ENCODE measurements at regions not wholly inside any gene's neighbourhood (a gene's known extent, or its start where the extent isn't known, plus 50 kb on each side); places are given as distances from the start of the nearest gene placed in this dataset.

GRCh38 chr1:201693890-201694607 lies 134.9 kb upstream of the IPO9 start:
- TF ChIP-seq, protein P1, sequence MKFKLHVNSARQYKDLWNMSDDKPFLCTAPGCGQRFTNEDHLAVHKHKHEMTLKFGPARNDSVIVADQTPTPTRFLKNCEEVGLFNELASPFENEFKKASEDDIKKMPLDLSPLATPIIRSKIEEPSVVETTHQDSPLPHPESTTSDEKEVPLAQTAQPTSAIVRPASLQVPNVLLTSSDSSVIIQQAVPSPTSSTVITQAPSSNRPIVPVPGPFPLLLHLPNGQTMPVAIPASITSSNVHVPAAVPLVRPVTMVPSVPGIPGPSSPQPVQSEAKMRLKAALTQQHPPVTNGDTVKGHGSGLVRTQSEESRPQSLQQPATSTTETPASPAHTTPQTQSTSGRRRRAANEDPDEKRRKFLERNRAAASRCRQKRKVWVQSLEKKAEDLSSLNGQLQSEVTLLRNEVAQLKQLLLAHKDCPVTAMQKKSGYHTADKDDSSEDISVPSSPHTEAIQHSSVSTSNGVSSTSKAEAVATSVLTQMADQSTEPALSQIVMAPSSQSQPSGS (IDR thresholded peaks at IDR 0.05; ENCODE audit: low read length): no peak
- no peak for TF ChIP-seq TAF1 (IDR thresholded peaks at IDR 0.05; ENCODE audit: low read depth, low read length)
- TF ChIP-seq JUND (IDR thresholded peaks at IDR 0.05; ENCODE audit: low read length): no peak
- no peak for TF ChIP-seq CTCF (IDR thresholded peaks at IDR 0.05; ENCODE audit: control extremely low read depth in 1 of 3, insufficient read depth in 1 of 3, low read depth in 1 of 3, low read length in 3 of 3)
- TF ChIP-seq EP300 (IDR thresholded peaks at IDR 0.05; ENCODE audit: borderline replicate concordance in 1 of 2, low read depth in 2 of 2, low read length in 2 of 2): no peak
- TF ChIP-seq POLR2AphosphoS5 (IDR thresholded peaks at IDR 0.05; ENCODE audit: low read depth, low read length): no peak
- no peak for TF ChIP-seq YY1 (IDR thresholded peaks at IDR 0.05; ENCODE audit: low read depth, low read length)
- no peak for TF ChIP-seq POLR2A (IDR thresholded peaks at IDR 0.05; ENCODE audit: control extremely low read depth in 1 of 2, low read depth in 2 of 2, low read length in 2 of 2)
- TF ChIP-seq SP1 (IDR thresholded peaks at IDR 0.05; ENCODE audit: low read depth, low read length): no peak
- no peak for TF ChIP-seq RFX5 (IDR thresholded peaks at IDR 0.05; ENCODE audit: borderline replicate concordance, low read depth, low read length)
- no peak for TF ChIP-seq CHD2 (IDR thresholded peaks at IDR 0.05; ENCODE audit: low read length)

All from H1 (cell line).